ENCODE measurements at regions not wholly inside any gene's neighbourhood (a gene's known extent, or its start where the extent isn't known, plus 50 kb on each side); places are given as distances from the start of the nearest gene placed in this dataset.

- no peak for TF ChIP-seq CTCF (IDR thresholded peaks at IDR 0.05; ENCODE audit: unreplicated experiment)
- Mint-ChIP-seq H3K27me3 (peaks cover 14% of the 10 kb centered on the region), H3K4me1 (ENCODE audit: low read depth) (no peaks in the 10 kb centered on the region), H3K27ac (no peak overlapping the region), H3K36me3 (ENCODE audit: insufficient read depth) (no peaks in the 10 kb centered on the region), H3K9me3 (ENCODE audit: low read depth) (peaks cover 4% of the 10 kb centered on the region), H3K4me3 (ENCODE audit: low read depth) (no peak overlapping the region)
- DNase-seq (ENCODE audit: low spot score, unreplicated experiment) = no peak
Observed at GRCh38 chr2:121890041-121890440, 134.6 kb downstream of the TSN start.

GRCh38 chr2:121895723-121896571 is 140.5 kb downstream of the TSN start:
- Mint-ChIP-seq H3K4me3 (ENCODE audit: low read depth) (no peak overlapping the region), H3K36me3 (ENCODE audit: insufficient read depth) (no peaks in the 10 kb centered on the region), H3K9me3 (ENCODE audit: low read depth) (peaks cover 4% of the 10 kb centered on the region), H3K27me3 (peaks cover 10% of the 10 kb centered on the region), H3K27ac (peak overlapping the region; percentile 25), H3K4me1 (ENCODE audit: low read depth) (no peaks in the 10 kb centered on the region)
- no peak for TF ChIP-seq CTCF (IDR thresholded peaks at IDR 0.05; ENCODE audit: unreplicated experiment)
- no peak for DNase-seq (ENCODE audit: low spot score, unreplicated experiment)

GRCh38 chr2:121897335-121897970 is 142.0 kb downstream of the TSN start:
- peak; percentile 52 for TF ChIP-seq CTCF (IDR thresholded peaks at IDR 0.05; ENCODE audit: unreplicated experiment)
- DNase-seq (ENCODE audit: low spot score, unreplicated experiment) = no peak
- Mint-ChIP-seq H3K9me3 (ENCODE audit: low read depth) (no peaks in the 10 kb centered on the region), H3K4me1 (ENCODE audit: low read depth) (no peaks in the 10 kb centered on the region), H3K4me3 (ENCODE audit: low read depth) (no peak overlapping the region), H3K27me3 (peaks cover 18% of the 10 kb centered on the region), H3K27ac (no peak overlapping the region), H3K36me3 (ENCODE audit: insufficient read depth) (no peaks in the 10 kb centered on the region)

- Mint-ChIP-seq H3K9me3 (ENCODE audit: low read depth) (no peaks in the 10 kb centered on the region), H3K36me3 (ENCODE audit: insufficient read depth) (no peaks in the 10 kb centered on the region), H3K4me1 (ENCODE audit: low read depth) (no peaks in the 10 kb centered on the region), H3K27ac (no peak overlapping the region), H3K4me3 (ENCODE audit: low read depth) (no peak overlapping the region), H3K27me3 (peaks cover 28% of the 10 kb centered on the region)
- no peak for DNase-seq (ENCODE audit: low spot score, unreplicated experiment)
- no peak for TF ChIP-seq CTCF (IDR thresholded peaks at IDR 0.05; ENCODE audit: unreplicated experiment)
Observed at GRCh38 chr2:121898483-121898882, 143.0 kb downstream of the TSN start.

GRCh38 chr2:121900391-121900790 is 144.9 kb downstream of the TSN start:
- Mint-ChIP-seq H3K27me3 (peaks cover 37% of the 10 kb centered on the region), H3K4me1 (ENCODE audit: low read depth) (no peaks in the 10 kb centered on the region), H3K27ac (no peak overlapping the region), H3K9me3 (ENCODE audit: low read depth) (no peaks in the 10 kb centered on the region), H3K4me3 (ENCODE audit: low read depth) (no peak overlapping the region), H3K36me3 (ENCODE audit: insufficient read depth) (no peaks in the 10 kb centered on the region)
- no peak for TF ChIP-seq CTCF (IDR thresholded peaks at IDR 0.05; ENCODE audit: unreplicated experiment)
- no peak for DNase-seq (ENCODE audit: low spot score, unreplicated experiment)
